Upper lobe of left lung (tissue), 6 donors: ENCODE measurements at regions not wholly inside any gene's neighbourhood (a gene's known extent, or its start where the extent isn't known, plus 50 kb on each side); places are given as distances from the start of the nearest gene placed in this dataset.
"Not testable (repeated sequence)": the region's sequence is repeated elsewhere in the genome, so short reads cannot be mapped to it uniquely, and the experiment has no call there.

ENCODE experiments used
- ATAC-seq, 2 donors: fragments of 200-7000 bp; cut with Tn5 transposase; one replicate each; pipeline ENCODE4 v1.9.1; 2022; ENCODE audit warnings: mild to moderate bottlenecking in 2 of 2, moderate library complexity in 2 of 2; ENCODE audit not compliant: low FRiP score in 2 of 2
- DNase-seq, 2 donors: peaks; one replicate each; pipeline ENCODE4 v3.0.0-alpha.2; 2019 to 2020
- H3K27ac ChIP-seq, 4 donors: fragments of 200-600 bp; sonication (generic); one replicate each; pipeline ENCODE4 v1.5.1; 2016 to 2019
- H3K27me3 ChIP-seq, 4 donors: fragments of 200-600 bp; sonication (generic); one replicate each; pipeline ENCODE4 v1.5.1; 2017 to 2019
- H3K36me3 ChIP-seq, 4 donors: fragments of 200-600 bp; sonication (generic); one replicate each; pipeline ENCODE4 v1.5.1; 2016 to 2019
- H3K4me1 ChIP-seq, 4 donors: fragments of 200-600 bp; sonication (generic); one replicate each; pipeline ENCODE4 v1.5.1; 2018 to 2019
- H3K4me3 ChIP-seq, 4 donors: fragments of 200-600 bp; sonication (generic); one replicate each; pipeline ENCODE4 v1.5.1; 2017 to 2019; ENCODE audit warnings: mild to moderate bottlenecking in 2 of 4, moderate library complexity in 1 of 4
- H3K9me3 ChIP-seq, 4 donors: fragments of 200-600 bp; sonication (generic); one replicate each; pipeline ENCODE4 v1.5.1; 2018 to 2019
- CTCF ChIP-seq, 6 experiments: fragments of 450-650 bp in 4 of 6; fragments of 200-600 bp in 2 of 6; sonication (generic) in 2 of 6; IDR thresholded peaks; one replicate each; pipeline ENCODE4 v1.5.1; 2016 to 2019; ENCODE audit warnings: antibody characterized with exemption in 6 of 6
- EP300 ChIP-seq, 4 donors: sonication (generic); formaldehyde crosslinking; IDR thresholded peaks; one replicate each; pipeline ENCODE4 v1.5.1; 2017; ENCODE audit warnings: antibody characterized with exemption in 4 of 4, control low read depth in 2 of 4
- POLR2A ChIP-seq, 4 donors: fragments of 450-650 bp; IDR thresholded peaks; one replicate each; pipeline ENCODE4 v1.5.1; 2016 to 2017; ENCODE audit warnings: antibody characterized with exemption in 4 of 4, mild to moderate bottlenecking in 2 of 4
- POLR2AphosphoS5 ChIP-seq, 2 donors: sonication (generic); formaldehyde crosslinking; IDR thresholded peaks; one replicate each; pipeline ENCODE4 v1.5.1; 2017; ENCODE audit warnings: antibody characterized with exemption in 2 of 2
- WGBS, 2 donors: methylation state at CpG; one replicate each; pipeline ENCODE4 v1.1.5; 2017 to 2018; 5-methylcytosine and 5-hydroxymethylcytosine counted together
- donor health status: DM: no; HTN: no; CAD: no; lungs with moderate emphysema.
- donor health status: DM: no; HTN: yes; CAD: no; lungs with severe emphysema.

GRCh38 chr1:234781241-234782065 is 171.5 kb upstream of the IRF2BP2 start:
- H3K9me3 ChIP-seq: no peaks in the 10 kb centered on the region
- WGBS, 2 donors: 90 to 92% methylated on average over 8 of the region's 8 CpGs
- H3K36me3 ChIP-seq: no peaks in the 10 kb centered on the region
- ATAC-seq (no peak), DNase-seq (no peak)
- TF ChIP-seq POLR2A (IDR thresholded peaks at IDR 0.05) (no peak), CTCF (IDR thresholded peaks at IDR 0.05) (peak in 1 of 6 experiments; percentile 9), EP300 (IDR thresholded peaks at IDR 0.05) (no peak), POLR2AphosphoS5 (IDR thresholded peaks at IDR 0.05) (no peak)
- peaks cover 0 to 9% (median 0%) of the 10 kb centered on the region in 4 donors for H3K4me1 ChIP-seq
- peaks cover 0 to 3% (median 0%) of the 10 kb centered on the region in 4 donors for H3K27me3 ChIP-seq
- H3K27ac ChIP-seq: no peak overlapping the region
- no peak overlapping the region for H3K4me3 ChIP-seq

- Histone ChIP-seq H3K27me3 (peaks cover 0 to 3% (median 0%) of the 10 kb centered on the region in 4 donors), H3K9me3 (no peaks in the 10 kb centered on the region), H3K36me3 (no peaks in the 10 kb centered on the region), H3K27ac (no peak overlapping the region), H3K4me1 (peaks cover 0 to 9% (median 0%) of the 10 kb centered on the region in 4 donors), H3K4me3 (no peak overlapping the region)
- WGBS, 2 donors: 79 to 83% methylated on average over 13 of the region's 13 CpGs
- DNase-seq (peak in 1 of 2 donors; percentile 70), ATAC-seq (peak in 1 of 2 donors; percentile 19)
- TF ChIP-seq POLR2AphosphoS5 (IDR thresholded peaks at IDR 0.05) (no peak), CTCF (IDR thresholded peaks at IDR 0.05) (no peak)
Observed at GRCh38 chr1:234780531-234781162, 170.7 kb upstream of the IRF2BP2 start.

GRCh38 chr1:234780112-234780511 is 170.1 kb upstream of the IRF2BP2 start:
- Histone ChIP-seq H3K27ac (no peak overlapping the region), H3K4me3 (no peak overlapping the region), H3K9me3 (no peaks in the 10 kb centered on the region), H3K36me3 (no peaks in the 10 kb centered on the region), H3K4me1 (peaks cover 0 to 9% (median 0%) of the 10 kb centered on the region in 4 donors), H3K27me3 (peaks cover 0 to 3% (median 0%) of the 10 kb centered on the region in 4 donors)
- ATAC-seq: no peak
- WGBS, 2 donors: 81 to 86% methylated on average over 3 of the region's 3 CpGs
- no peak for TF ChIP-seq POLR2A (IDR thresholded peaks at IDR 0.05)
- no peak for TF ChIP-seq EP300 (IDR thresholded peaks at IDR 0.05)
- no peak for TF ChIP-seq CTCF (IDR thresholded peaks at IDR 0.05)
- TF ChIP-seq POLR2AphosphoS5 (IDR thresholded peaks at IDR 0.05): no peak
- DNase-seq: no peak

GRCh38 chr1:234779600-234779999 is 169.6 kb upstream of the IRF2BP2 start:
- 88 to 89% methylated on average over 5 of the region's 5 CpGs for WGBS, 2 donors
- ATAC-seq, DNase-seq, H3K9me3 ChIP-seq, H3K36me3 ChIP-seq, H3K4me3 ChIP-seq, H3K27me3 ChIP-seq, H3K4me1 ChIP-seq, H3K27ac ChIP-seq: not testable (repeated sequence)

- ATAC-seq: peak in 1 of 2 donors; percentile 0
- Histone ChIP-seq H3K27ac (no peak overlapping the region), H3K4me1 (peaks cover 0 to 9% (median 0%) of the 10 kb centered on the region in 4 donors), H3K27me3 (peaks cover 0 to 3% (median 0%) of the 10 kb centered on the region in 4 donors), H3K4me3 (no peak overlapping the region), H3K36me3 (no peaks in the 10 kb centered on the region), H3K9me3 (no peaks in the 10 kb centered on the region)
- 76 to 78% methylated on average over 7 of the region's 7 CpGs for WGBS, 2 donors
- DNase-seq: no peak
- TF ChIP-seq POLR2AphosphoS5 (IDR thresholded peaks at IDR 0.05) (no peak), CTCF (IDR thresholded peaks at IDR 0.05) (no peak), POLR2A (IDR thresholded peaks at IDR 0.05) (no peak), EP300 (IDR thresholded peaks at IDR 0.05) (no peak)
Observed at GRCh38 chr1:234779160-234779538, 169.2 kb upstream of the IRF2BP2 start.
